ENCODE measurements at regions not wholly inside any gene's neighbourhood (a gene's known extent, or its start where the extent isn't known, plus 50 kb on each side); places are given as distances from the start of the nearest gene placed in this dataset.

DNA sequence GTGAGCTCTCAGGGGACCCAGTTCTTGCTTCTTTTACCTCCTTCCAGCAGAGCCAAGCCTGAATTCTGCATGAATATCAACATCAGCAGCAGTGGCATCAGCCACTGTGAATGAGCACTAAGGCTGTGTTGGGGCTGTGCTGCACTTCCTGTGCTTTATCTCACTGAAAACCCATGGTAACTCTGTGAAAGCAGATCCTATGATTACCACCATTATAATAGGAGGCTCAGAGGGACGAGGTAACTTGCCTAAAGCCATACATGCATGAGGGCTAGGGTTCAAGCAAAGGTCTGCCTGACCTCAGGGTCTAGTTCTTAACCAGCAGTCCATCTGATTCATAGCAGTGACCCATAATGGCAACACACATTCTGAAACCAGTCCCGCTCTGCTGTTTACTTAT lies 60.5 kb upstream of the RAPGEF1 start:
- 0 out of 2 replicates have a peak, but pooled peaks cover 3% of the 10 kb centered on the region for H4K20me1 ChIP-seq (ENCODE audit: insufficient read depth, low read length)
- no peak overlapping the region for H3K4me2 ChIP-seq (ENCODE audit: low read depth, low read length)
- no peaks in the 10 kb centered on the region for H3K36me3 ChIP-seq (replicated peaks in 1 of 2; ENCODE audit: control insufficient read depth in 1 of 2, insufficient read depth in 2 of 2, low read length in 2 of 2)
- FAIRE-seq (no peak), ATAC-seq (no peak), DNase-seq (ENCODE audit: low spot score) (no peak)
- H3K4me3 ChIP-seq (replicated peaks in 1 of 3; ENCODE audit: insufficient read depth in 1 of 3, low read depth in 2 of 3, low read length in 3 of 3): no peak overlapping the region
- in situ Hi-C loops (cut with HindIII; ENCODE audit: extremely low pct_ligation_motif_present, low pct_unique_long_range_greater_than_20kb) (no loop called here), intact Hi-C loops (cut with micrococcal nuclease; ENCODE audit: unreplicated experiment) (no loop called here)
- no peaks in the 10 kb centered on the region for H3K9me3 ChIP-seq (ENCODE audit: low read length)
- no peaks in the 10 kb centered on the region for H3K4me1 ChIP-seq (ENCODE audit: insufficient read depth, low read length)
- CTCF ChIA-PET (ENCODE audit: low intra/inter-chr PET ratio, low total read pairs): no interaction called here
- no peak overlapping the region for H3K9ac ChIP-seq (ENCODE audit: insufficient read depth, low read depth, low read length)
- no peak overlapping the region for H3K27ac ChIP-seq (ENCODE audit: extremely low read length, insufficient read depth, low read length)
- WGBS (ENCODE audit: low lambda C conversion rate): 9% methylated on average over 1 of the region's 2 CpGs
- H2AFZ ChIP-seq (ENCODE audit: low read length): no peak overlapping the region
- H3K27me3 ChIP-seq (ENCODE audit: control insufficient read depth in 1 of 2, insufficient read depth in 2 of 2, low read length in 2 of 2): peaks cover 1 to 5% of the 10 kb centered on the region in 2 experiments; a peak in 2 of 5 replicates
- POLR2A ChIA-PET: no interaction called here
- BruUV-seq (replicated peaks): no TSS peak
- H3K79me2 ChIP-seq (ENCODE audit: insufficient read depth, low read length): no peaks in the 10 kb centered on the region
- no peak for TF ChIP-seq KLF6 (CRISPR knock-in tag; IDR thresholded peaks at IDR 0.05)
- TF ChIP-seq ZNF546 (CRISPR knock-in tag; conservative IDR thresholded peaks at IDR 0.05): no peak
- TF ChIP-seq, protein P1, sequence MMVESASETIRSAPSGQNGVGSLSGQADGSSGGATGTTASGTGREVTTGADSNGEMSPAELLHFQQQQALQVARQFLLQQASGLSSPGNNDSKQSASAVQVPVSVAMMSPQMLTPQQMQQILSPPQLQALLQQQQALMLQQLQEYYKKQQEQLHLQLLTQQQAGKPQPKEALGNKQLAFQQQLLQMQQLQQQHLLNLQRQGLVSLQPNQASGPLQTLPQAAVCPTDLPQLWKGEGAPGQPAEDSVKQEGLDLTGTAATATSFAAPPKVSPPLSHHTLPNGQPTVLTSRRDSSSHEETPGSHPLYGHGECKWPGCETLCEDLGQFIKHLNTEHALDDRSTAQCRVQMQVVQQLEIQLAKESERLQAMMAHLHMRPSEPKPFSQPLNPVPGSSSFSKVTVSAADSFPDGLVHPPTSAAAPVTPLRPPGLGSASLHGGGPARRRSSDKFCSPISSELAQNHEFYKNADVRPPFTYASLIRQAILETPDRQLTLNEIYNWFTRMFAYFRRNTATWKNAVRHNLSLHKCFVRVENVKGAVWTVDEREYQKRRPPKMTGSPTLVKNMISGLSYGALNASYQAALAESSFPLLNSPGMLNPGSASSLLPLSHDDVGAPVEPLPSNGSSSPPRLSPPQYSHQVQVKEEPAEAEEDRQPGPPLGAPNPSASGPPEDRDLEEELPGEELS (CRISPR knock-in tag; IDR thresholded peaks at IDR 0.05): no peak
- TF ChIP-seq CREM (IDR thresholded peaks at IDR 0.05): no peak
- TF ChIP-seq CREM (CRISPR knock-in tag; IDR thresholded peaks at IDR 0.05): no peak
- TF ChIP-seq ZNF598 (CRISPR knock-in tag; IDR thresholded peaks at IDR 0.05; ENCODE audit: borderline replicate concordance): no peak
- TF ChIP-seq MED1 (CRISPR knock-in tag; IDR thresholded peaks at IDR 0.05): no peak
- TF ChIP-seq ZNF589 (CRISPR knock-in tag; conservative IDR thresholded peaks at IDR 0.05): no peak
- TF ChIP-seq CCAR2 (optimal IDR thresholded peaks at IDR 0.05; ENCODE audit: low read depth, low read length): no peak
- TF ChIP-seq DNMT3B (CRISPR knock-in tag; conservative IDR thresholded peaks at IDR 0.05): no peak
- TF ChIP-seq, protein P2, sequence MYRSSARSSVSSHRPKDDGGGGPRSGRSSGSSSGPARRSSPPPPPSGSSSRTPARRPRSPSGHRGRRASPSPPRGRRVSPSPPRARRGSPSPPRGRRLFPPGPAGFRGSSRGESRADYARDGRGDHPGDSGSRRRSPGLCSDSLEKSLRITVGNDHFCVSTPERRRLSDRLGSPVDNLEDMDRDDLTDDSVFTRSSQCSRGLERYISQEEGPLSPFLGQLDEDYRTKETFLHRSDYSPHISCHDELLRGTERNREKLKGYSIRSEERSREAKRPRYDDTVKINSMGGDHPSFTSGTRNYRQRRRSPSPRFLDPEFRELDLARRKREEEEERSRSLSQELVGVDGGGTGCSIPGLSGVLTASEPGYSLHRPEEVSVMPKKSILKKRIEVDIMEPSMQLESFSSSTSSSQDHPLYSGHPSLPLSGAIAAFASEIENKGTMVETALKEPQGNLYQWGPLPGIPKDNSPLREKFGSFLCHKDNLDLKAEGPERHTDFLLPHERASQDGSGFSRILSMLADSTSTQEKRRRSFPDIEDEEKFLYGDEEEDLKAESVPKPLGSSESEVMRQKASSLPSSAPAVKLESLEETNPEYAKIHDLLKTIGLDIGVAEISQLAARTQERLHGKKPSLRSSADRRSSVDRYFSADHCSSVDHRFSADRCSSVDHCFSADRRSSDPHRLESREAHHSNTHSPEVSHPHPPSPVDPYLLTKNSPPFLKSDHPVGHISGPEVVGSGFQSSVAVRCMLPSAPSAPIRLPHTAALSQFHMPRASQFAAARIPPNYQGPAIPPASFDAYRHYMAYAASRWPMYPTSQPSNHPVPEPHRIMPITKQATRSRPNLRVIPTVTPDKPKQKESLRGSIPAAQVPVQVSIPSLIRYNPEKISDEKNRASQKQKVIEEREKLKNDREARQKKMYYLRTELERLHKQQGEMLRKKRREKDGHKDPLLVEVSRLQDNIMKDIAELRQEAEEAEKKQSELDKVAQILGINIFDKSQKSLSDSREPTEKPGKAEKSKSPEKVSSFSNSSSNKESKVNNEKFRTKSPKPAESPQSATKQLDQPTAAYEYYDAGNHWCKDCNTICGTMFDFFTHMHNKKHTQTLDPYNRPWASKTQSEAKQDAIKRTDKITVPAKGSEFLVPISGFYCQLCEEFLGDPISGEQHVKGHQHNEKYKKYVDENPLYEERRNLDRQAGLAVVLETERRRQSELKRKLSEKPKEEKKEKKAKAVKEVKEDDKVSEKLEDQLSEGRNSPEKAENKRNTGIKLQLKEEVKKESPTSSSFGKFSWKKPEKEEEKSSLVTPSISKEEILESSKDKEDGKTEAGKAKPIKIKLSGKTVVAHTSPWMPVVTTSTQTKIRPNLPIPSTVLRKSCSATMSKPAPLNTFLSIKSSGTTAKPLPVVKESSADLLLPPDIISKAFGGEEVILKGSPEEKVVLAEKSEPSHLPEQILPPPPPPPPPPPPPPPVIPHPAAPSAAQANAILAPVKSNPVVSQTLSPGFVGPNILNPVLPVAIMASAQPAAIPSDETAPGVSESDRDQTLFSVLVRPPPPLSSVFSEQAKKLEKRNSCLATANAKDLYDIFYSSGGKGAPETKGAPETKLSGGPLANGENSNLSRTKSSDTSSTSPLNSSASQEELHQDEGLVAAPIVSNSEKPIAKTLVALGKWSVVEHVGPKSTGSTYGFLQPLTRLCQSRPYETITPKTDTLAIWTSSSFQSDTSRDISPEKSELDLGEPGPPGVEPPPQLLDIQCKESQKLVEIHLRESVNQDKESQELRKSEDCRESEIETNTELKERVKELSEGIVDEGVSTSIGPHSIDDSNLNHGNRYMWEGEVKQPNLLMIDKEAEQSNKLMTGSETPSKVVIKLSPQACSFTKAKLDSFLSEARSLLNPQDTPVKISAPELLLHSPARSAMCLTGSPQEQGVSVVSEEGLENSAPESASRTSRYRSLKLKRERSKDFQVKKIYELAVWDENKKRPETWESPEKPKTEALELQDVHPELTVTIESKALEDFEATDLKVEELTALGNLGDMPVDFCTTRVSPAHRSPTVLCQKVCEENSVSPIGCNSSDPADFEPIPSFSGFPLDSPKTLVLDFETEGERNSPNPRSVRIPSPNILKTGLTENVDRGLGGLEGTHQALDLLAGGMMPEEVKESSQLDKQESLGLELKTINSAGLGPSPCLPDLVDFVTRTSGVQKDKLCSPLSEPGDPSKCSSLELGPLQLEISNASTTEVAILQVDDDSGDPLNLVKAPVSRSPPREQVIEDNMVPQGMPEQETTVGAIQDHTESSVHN (CRISPR knock-in tag; IDR thresholded peaks at IDR 0.05): no peak
- TF ChIP-seq CC2D1A (CRISPR knock-in tag; IDR thresholded peaks at IDR 0.05): no peak
- TF ChIP-seq BORCS8-MEF2B (CRISPR knock-in tag; IDR thresholded peaks at IDR 0.05): no peak
- TF ChIP-seq ZNF629 (CRISPR knock-in tag; conservative IDR thresholded peaks at IDR 0.05): no peak
- TF ChIP-seq TEAD2 (CRISPR knock-in tag; IDR thresholded peaks at IDR 0.05): no peak
- TF ChIP-seq EEA1 (CRISPR knock-in tag; IDR thresholded peaks at IDR 0.05; ENCODE audit: borderline replicate concordance): no peak
- TF ChIP-seq, protein P3, sequence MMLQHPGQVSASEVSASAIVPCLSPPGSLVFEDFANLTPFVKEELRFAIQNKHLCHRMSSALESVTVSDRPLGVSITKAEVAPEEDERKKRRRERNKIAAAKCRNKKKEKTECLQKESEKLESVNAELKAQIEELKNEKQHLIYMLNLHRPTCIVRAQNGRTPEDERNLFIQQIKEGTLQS (CRISPR knock-in tag; IDR thresholded peaks at IDR 0.05): no peak
- no peak for TF ChIP-seq BRCA1 (CRISPR knock-in tag; IDR thresholded peaks at IDR 0.05)
